PC-3 (cell line): ENCODE measurements at regions not wholly inside any gene's neighbourhood (a gene's known extent, or its start where the extent isn't known, plus 50 kb on each side); places are given as distances from the start of the nearest gene placed in this dataset.
"Not testable (repeated sequence)": the region's sequence is repeated elsewhere in the genome, so short reads cannot be mapped to it uniquely, and the experiment has no call there.

ENCODE experiments used
- EZH2 ChIP-seq: fragments of 300-600 bp; sonication (generic); IDR thresholded peaks from one replicate; pipeline ENCODE4 v1.6.1; 2017; ENCODE audit warnings: antibody characterized with exemption, mild to moderate bottlenecking, low read length; ENCODE audit not compliant: unreplicated experiment
- TF ChIP-seq, protein P1 (sequence below): fragments of 300-600 bp; sonication (generic); conservative IDR thresholded peaks from 2 replicates; pipeline ENCODE4 v1.5.1; 2017; ENCODE audit warnings: antibody characterized with exemption, low read depth, mild to moderate bottlenecking, low read length

DNA sequence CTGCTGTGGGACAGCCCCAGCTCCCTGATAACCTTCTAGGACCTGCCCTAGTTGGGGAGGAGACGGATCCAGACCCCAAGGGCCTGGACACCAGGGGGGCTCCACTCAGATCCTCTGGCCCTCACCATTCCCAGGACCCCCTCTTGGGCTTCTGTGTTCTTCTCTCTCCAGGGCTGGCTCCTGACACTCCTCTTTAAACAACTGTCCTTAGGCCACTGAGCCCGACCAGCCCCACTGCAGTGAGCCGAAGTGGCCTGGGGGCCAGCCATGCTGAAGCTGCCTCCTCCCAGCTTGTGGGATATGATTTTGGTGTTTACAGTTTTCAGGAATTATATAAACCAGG is 272.4 kb upstream of the SFSWAP start:
- TF ChIP-seq, protein P1, sequence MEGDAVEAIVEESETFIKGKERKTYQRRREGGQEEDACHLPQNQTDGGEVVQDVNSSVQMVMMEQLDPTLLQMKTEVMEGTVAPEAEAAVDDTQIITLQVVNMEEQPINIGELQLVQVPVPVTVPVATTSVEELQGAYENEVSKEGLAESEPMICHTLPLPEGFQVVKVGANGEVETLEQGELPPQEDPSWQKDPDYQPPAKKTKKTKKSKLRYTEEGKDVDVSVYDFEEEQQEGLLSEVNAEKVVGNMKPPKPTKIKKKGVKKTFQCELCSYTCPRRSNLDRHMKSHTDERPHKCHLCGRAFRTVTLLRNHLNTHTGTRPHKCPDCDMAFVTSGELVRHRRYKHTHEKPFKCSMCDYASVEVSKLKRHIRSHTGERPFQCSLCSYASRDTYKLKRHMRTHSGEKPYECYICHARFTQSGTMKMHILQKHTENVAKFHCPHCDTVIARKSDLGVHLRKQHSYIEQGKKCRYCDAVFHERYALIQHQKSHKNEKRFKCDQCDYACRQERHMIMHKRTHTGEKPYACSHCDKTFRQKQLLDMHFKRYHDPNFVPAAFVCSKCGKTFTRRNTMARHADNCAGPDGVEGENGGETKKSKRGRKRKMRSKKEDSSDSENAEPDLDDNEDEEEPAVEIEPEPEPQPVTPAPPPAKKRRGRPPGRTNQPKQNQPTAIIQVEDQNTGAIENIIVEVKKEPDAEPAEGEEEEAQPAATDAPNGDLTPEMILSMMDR = not testable (repeated sequence)
- TF ChIP-seq EZH2 = not testable (repeated sequence)
